ENCODE measurements at regions not wholly inside any gene's neighbourhood (a gene's known extent, or its start where the extent isn't known, plus 50 kb on each side); places are given as distances from the start of the nearest gene placed in this dataset.
A peak's percentile ranks its signal among the peaks of the same experiment; 100 is the strongest.

DNA sequence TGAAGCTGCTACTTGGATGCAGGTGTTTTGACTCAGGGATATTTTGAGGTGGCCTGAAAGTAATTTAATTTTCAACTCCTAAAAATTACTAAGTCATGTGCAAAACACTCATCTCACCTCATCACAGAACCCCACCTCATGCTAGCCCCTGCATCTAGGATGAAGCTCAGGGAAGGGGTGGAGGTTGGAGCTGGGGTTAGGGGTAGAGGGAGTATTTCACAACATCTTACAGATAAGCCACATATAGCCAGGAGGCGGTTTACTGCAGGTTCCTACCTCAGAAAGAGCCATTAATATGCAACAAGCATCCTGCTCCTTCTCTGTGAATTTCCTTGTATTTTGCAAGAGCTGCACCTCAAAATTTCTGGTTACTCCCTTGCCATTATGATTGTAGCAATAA lies 70.5 kb upstream of the TSPAN5 start:
- ATAC-seq (ENCODE audit: low read depth) (no peak), DNase-seq (ENCODE audit: low spot score) (no peak)
- TF ChIP-seq, protein P1, sequence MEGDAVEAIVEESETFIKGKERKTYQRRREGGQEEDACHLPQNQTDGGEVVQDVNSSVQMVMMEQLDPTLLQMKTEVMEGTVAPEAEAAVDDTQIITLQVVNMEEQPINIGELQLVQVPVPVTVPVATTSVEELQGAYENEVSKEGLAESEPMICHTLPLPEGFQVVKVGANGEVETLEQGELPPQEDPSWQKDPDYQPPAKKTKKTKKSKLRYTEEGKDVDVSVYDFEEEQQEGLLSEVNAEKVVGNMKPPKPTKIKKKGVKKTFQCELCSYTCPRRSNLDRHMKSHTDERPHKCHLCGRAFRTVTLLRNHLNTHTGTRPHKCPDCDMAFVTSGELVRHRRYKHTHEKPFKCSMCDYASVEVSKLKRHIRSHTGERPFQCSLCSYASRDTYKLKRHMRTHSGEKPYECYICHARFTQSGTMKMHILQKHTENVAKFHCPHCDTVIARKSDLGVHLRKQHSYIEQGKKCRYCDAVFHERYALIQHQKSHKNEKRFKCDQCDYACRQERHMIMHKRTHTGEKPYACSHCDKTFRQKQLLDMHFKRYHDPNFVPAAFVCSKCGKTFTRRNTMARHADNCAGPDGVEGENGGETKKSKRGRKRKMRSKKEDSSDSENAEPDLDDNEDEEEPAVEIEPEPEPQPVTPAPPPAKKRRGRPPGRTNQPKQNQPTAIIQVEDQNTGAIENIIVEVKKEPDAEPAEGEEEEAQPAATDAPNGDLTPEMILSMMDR (IDR thresholded peaks at IDR 0.05; ENCODE audit: poor library complexity, severe bottlenecking), result no peak
- Histone ChIP-seq H3K4me3 (ENCODE audit: severe bottlenecking) (no peak overlapping the region), H3K9me3 (ENCODE audit: severe bottlenecking) (no peaks in the 10 kb centered on the region), H3K36me3 (ENCODE audit: low read depth) (no peaks in the 10 kb centered on the region), H3K27ac (ENCODE audit: poor library complexity, severe bottlenecking) (peak overlapping the region; percentile 14), H3K27me3 (ENCODE audit: insufficient read depth, poor library complexity, severe bottlenecking) (no peaks in the 10 kb centered on the region), H3K4me1 (ENCODE audit: insufficient read depth, poor library complexity, severe bottlenecking) (peaks cover 11% of the 10 kb centered on the region)

GRCh38 chr4:98728433-98728832 lies 70.0 kb upstream of the TSPAN5 start:
- Histone ChIP-seq H3K27ac (ENCODE audit: poor library complexity, severe bottlenecking) (peak overlapping the region; percentile 14), H3K9me3 (ENCODE audit: severe bottlenecking) (no peaks in the 10 kb centered on the region), H3K36me3 (ENCODE audit: low read depth) (no peaks in the 10 kb centered on the region), H3K27me3 (ENCODE audit: insufficient read depth, poor library complexity, severe bottlenecking) (no peaks in the 10 kb centered on the region), H3K4me1 (ENCODE audit: insufficient read depth, poor library complexity, severe bottlenecking) (peaks cover 11% of the 10 kb centered on the region), H3K4me3 (ENCODE audit: severe bottlenecking) (no peak overlapping the region)
- peak; percentile 93 for ATAC-seq (ENCODE audit: low read depth)
- TF ChIP-seq, protein P1 (IDR thresholded peaks at IDR 0.05; ENCODE audit: poor library complexity, severe bottlenecking), result no peak
- DNase-seq (ENCODE audit: low spot score), result no peak

DNA sequence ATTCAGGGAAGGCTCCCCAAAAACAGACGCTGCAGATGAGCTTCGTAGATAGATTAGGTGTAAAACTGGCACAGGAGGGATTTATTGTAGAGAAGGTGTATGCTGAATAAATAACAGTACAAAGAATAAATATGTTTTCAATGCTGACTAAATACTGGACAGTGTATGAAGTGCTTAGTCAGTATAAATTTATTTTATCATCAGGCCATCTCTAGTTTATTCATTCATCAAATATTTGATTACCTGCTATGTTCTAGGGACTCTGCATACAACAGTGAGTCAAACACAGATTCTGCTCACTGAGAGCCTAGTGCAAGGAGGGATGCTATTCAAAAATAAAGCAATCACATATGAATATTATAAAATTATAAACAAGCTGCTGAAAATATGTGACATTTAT lies 63.6 kb upstream of the TSPAN5 start:
- H3K27me3 ChIP-seq (ENCODE audit: insufficient read depth, poor library complexity, severe bottlenecking), result no peaks in the 10 kb centered on the region
- no peak overlapping the region for H3K4me3 ChIP-seq (ENCODE audit: severe bottlenecking)
- ATAC-seq (ENCODE audit: low read depth) (peak; percentile 87), DNase-seq (ENCODE audit: low spot score) (no peak)
- no peak overlapping the region for H3K27ac ChIP-seq (ENCODE audit: poor library complexity, severe bottlenecking)
- H3K9me3 ChIP-seq (ENCODE audit: severe bottlenecking), result no peaks in the 10 kb centered on the region
- H3K36me3 ChIP-seq (ENCODE audit: low read depth), result no peaks in the 10 kb centered on the region
- peaks cover 17% of the 10 kb centered on the region for H3K4me1 ChIP-seq (ENCODE audit: insufficient read depth, poor library complexity, severe bottlenecking)
- TF ChIP-seq, protein P1 (IDR thresholded peaks at IDR 0.05; ENCODE audit: poor library complexity, severe bottlenecking), result no peak

- no peak for DNase-seq (ENCODE audit: low spot score)
- TF ChIP-seq, protein P1 (IDR thresholded peaks at IDR 0.05; ENCODE audit: poor library complexity, severe bottlenecking), result no peak
- no peak overlapping the region for H3K27ac ChIP-seq (ENCODE audit: poor library complexity, severe bottlenecking)
- H3K27me3 ChIP-seq (ENCODE audit: insufficient read depth, poor library complexity, severe bottlenecking), result no peaks in the 10 kb centered on the region
- no peak overlapping the region for H3K4me3 ChIP-seq (ENCODE audit: severe bottlenecking)
- no peaks in the 10 kb centered on the region for H3K9me3 ChIP-seq (ENCODE audit: severe bottlenecking)
- ATAC-seq (ENCODE audit: low read depth), result peak; percentile 84
- H3K36me3 ChIP-seq (ENCODE audit: low read depth), result no peaks in the 10 kb centered on the region
- peaks cover 17% of the 10 kb centered on the region for H3K4me1 ChIP-seq (ENCODE audit: insufficient read depth, poor library complexity, severe bottlenecking)
Observed at GRCh38 chr4:98720871-98721480, 62.6 kb upstream of the TSPAN5 start.

DNA sequence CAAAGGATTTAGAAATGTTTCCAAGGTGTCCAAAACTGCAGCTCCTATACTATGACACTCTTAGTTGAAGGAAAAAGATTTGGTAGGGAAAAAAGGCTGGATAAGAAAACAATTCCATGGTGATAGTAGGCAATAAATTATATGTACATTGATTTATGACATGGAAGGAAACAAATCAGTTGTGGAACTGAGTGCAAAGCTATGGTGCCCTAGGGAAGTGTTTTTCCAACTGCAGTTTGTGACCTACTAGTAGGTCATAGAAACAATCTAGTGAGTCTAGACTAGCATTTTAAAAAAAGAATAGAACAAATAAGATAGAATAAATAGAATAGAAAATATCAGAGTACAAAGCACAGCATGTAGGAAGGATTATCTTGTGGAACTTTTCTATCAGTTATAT lies 58.4 kb upstream of the TSPAN5 start:
- Histone ChIP-seq H3K36me3 (ENCODE audit: low read depth) (no peaks in the 10 kb centered on the region), H3K4me3 (ENCODE audit: severe bottlenecking) (no peak overlapping the region), H3K4me1 (ENCODE audit: insufficient read depth, poor library complexity, severe bottlenecking) (peaks cover 16% of the 10 kb centered on the region), H3K27ac (ENCODE audit: poor library complexity, severe bottlenecking) (no peak overlapping the region), H3K27me3 (ENCODE audit: insufficient read depth, poor library complexity, severe bottlenecking) (no peaks in the 10 kb centered on the region), H3K9me3 (ENCODE audit: severe bottlenecking) (no peaks in the 10 kb centered on the region)
- DNase-seq (ENCODE audit: low spot score) (no peak), ATAC-seq (ENCODE audit: low read depth) (no peak)
- TF ChIP-seq, protein P1 (IDR thresholded peaks at IDR 0.05; ENCODE audit: poor library complexity, severe bottlenecking), result no peak
